Thyroid gland (tissue), 4 donors: ENCODE measurements at regions not wholly inside any gene's neighbourhood (a gene's known extent, or its start where the extent isn't known, plus 50 kb on each side); places are given as distances from the start of the nearest gene placed in this dataset.

ENCODE experiments used
- POLR2A ChIP-seq, 2 donors: fragments of 450-650 bp; IDR thresholded peaks; one replicate each; pipeline ENCODE4 v1.6.1; 2017; ENCODE audit warnings: antibody characterized with exemption in 2 of 2, mild to moderate bottlenecking in 2 of 2, moderate library complexity in 1 of 2
- TF ChIP-seq, protein P1 (sequence below), 6 experiments: fragments of 200-600 bp in 3 of 6; fragments of 450-650 bp in 3 of 6; sonication (generic) in 3 of 6; IDR thresholded peaks; one replicate each; pipeline ENCODE4 v1.5.1; 2016 to 2019; ENCODE audit warnings: antibody characterized with exemption in 6 of 6, mild to moderate bottlenecking in 2 of 6, inconsistent platforms in 1 of 6, moderate library complexity in 1 of 6

DNA sequence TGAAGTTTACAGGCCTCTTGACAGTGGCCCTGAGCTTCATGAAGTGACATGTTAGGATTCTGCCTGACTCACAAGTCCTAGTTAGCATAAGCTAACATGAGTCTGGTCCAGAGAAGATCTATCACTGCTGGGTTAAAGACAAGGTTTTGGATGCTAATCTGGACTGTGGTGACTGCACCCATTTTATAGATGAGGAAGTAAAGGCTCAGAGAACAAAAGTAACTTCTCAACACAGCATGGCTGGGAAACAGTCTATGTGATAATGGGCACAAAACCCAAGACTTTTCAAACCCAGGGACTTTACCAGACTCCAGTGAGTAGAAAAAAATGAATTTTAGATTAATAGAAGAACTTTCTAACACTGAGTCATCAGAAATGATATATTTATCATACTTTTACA lies 236.8 kb upstream of the IRX5 start:
- TF ChIP-seq, protein P1, sequence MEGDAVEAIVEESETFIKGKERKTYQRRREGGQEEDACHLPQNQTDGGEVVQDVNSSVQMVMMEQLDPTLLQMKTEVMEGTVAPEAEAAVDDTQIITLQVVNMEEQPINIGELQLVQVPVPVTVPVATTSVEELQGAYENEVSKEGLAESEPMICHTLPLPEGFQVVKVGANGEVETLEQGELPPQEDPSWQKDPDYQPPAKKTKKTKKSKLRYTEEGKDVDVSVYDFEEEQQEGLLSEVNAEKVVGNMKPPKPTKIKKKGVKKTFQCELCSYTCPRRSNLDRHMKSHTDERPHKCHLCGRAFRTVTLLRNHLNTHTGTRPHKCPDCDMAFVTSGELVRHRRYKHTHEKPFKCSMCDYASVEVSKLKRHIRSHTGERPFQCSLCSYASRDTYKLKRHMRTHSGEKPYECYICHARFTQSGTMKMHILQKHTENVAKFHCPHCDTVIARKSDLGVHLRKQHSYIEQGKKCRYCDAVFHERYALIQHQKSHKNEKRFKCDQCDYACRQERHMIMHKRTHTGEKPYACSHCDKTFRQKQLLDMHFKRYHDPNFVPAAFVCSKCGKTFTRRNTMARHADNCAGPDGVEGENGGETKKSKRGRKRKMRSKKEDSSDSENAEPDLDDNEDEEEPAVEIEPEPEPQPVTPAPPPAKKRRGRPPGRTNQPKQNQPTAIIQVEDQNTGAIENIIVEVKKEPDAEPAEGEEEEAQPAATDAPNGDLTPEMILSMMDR (IDR thresholded peaks at IDR 0.05): no peak
- TF ChIP-seq POLR2A (IDR thresholded peaks at IDR 0.05): no peak
